Peyer's patch (tissue), 4 donors: ENCODE measurements at regions not wholly inside any gene's neighbourhood (a gene's known extent, or its start where the extent isn't known, plus 50 kb on each side); places are given as distances from the start of the nearest gene placed in this dataset.

ENCODE experiments used
- DNase-seq, 3 donors: peaks; one replicate each; pipeline ENCODE4 v3.0.0-alpha.2; 2017 to 2019
- H3K27ac ChIP-seq, 4 donors: fragments of 200-600 bp; sonication (generic); one replicate each; pipeline ENCODE4 v1.5.1; 2016 to 2019
- H3K27me3 ChIP-seq, 2 donors: fragments of 200-600 bp; sonication (generic); one replicate each; pipeline ENCODE4 v1.5.1; 2019
- H3K36me3 ChIP-seq, 3 donors: fragments of 200-600 bp; sonication (generic); one replicate each; pipeline ENCODE4 v1.5.1; 2016 to 2019
- H3K4me1 ChIP-seq, 4 donors: fragments of 200-600 bp; sonication (generic); one replicate each; pipeline ENCODE4 v1.5.1; 2016 to 2019
- H3K4me3 ChIP-seq, 4 donors: fragments of 200-600 bp; sonication (generic); 1 replicate in 3 of 4; 2 replicates in 1 of 4; pipeline ENCODE4 v1.5.1; 2016 to 2019; ENCODE audit warnings: mild to moderate bottlenecking in 1 of 4
- H3K9me3 ChIP-seq, 4 donors: fragments of 200-600 bp; sonication (generic); one replicate each; pipeline ENCODE4 v1.5.1; 2016 to 2019; ENCODE audit warnings: mild to moderate bottlenecking in 1 of 4
- CTCF ChIP-seq, 6 experiments: fragments of 450-650 bp in 4 of 6; fragments of 200-600 bp in 2 of 6; sonication (generic) in 1 of 6; IDR thresholded peaks; one replicate each; pipeline ENCODE4 v1.5.1; 2017 to 2019; ENCODE audit warnings: antibody characterized with exemption in 6 of 6, mild to moderate bottlenecking in 3 of 6, moderate library complexity in 1 of 6
- POLR2A ChIP-seq, 2 donors: fragments of 450-650 bp; IDR thresholded peaks; one replicate each; pipeline ENCODE4 v1.5.1; 2017; ENCODE audit warnings: antibody characterized with exemption in 2 of 2, mild to moderate bottlenecking in 2 of 2, moderate library complexity in 2 of 2

DNA sequence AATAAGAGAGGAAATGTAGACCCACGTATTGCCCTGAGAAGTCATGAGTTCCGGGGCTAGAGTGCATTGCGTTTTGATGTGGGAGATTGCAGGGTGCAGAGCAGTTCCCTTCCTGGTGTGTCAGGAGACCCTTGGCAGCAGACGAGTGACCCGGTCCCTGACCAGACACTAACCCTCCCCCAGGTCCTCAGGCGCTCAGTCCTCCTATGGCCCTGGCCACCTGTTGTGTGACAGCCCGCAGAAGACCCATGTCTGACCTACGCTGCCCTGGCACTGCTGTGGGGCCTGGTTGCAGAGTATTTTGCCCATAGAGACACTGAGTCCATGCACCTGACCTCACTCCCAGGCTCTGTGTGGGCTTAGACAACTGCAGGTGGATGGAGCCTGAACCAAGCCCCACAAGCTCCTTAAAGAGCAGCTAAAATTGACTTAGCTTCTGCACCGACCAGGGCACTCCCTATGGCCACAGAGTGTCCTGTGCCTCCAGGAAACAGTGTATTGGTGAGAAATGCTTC, 833.8 kb downstream of the TBC1D22A start:
- Histone ChIP-seq H3K9me3 (no peaks in the 10 kb centered on the region), H3K36me3 (no peaks in the 10 kb centered on the region), H3K4me3 (no peak overlapping the region), H3K27me3 (no peaks in the 10 kb centered on the region), H3K27ac (no peak overlapping the region), H3K4me1 (no peaks in the 10 kb centered on the region)
- no peak for DNase-seq
- no peak for TF ChIP-seq POLR2A (IDR thresholded peaks at IDR 0.05)
- no peak for TF ChIP-seq CTCF (IDR thresholded peaks at IDR 0.05)

DNA sequence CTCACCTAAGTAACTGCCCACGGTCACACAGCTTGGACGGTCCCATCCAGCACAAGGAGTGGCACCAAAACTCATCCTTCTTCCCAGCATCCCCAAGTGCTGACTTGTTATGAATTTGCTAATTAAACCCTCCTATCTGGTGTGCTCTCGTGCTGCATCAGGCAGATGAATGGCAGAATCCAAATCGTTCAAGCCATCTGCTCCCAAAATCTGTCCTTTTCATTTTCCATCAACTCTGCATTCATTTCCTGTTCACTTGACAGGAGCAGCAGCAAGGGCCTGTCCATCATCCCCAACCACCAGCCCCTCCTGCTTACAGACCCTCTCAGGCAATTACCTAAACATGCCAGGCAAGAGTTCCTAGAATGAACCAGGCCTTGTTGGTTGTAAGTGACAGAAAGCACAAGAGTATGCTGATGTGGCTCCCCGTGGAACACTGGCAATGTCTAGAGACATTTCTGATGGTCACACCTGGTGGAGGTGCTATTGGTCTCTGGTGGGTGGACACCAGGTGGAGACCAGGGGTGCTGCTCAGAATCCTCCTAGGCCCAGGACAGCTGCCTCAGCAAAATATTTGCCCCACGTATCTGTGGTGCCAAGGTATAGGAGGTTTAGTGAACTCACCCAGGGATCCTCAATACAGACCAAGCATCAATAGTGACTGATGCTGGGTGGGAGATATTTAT, 832.5 kb downstream of the TBC1D22A start:
- Histone ChIP-seq H3K9me3 (no peaks in the 10 kb centered on the region), H3K27me3 (no peaks in the 10 kb centered on the region), H3K36me3 (no peaks in the 10 kb centered on the region), H3K27ac (no peak overlapping the region), H3K4me1 (no peaks in the 10 kb centered on the region), H3K4me3 (no peak overlapping the region)
- TF ChIP-seq POLR2A (IDR thresholded peaks at IDR 0.05), result no peak
- TF ChIP-seq CTCF (IDR thresholded peaks at IDR 0.05), result no peak
- no peak for DNase-seq

- DNase-seq, result no peak
- Histone ChIP-seq H3K4me1 (no peaks in the 10 kb centered on the region), H3K4me3 (no peak overlapping the region), H3K36me3 (no peaks in the 10 kb centered on the region), H3K27ac (no peak overlapping the region), H3K9me3 (no peaks in the 10 kb centered on the region), H3K27me3 (no peaks in the 10 kb centered on the region)
- TF ChIP-seq POLR2A (IDR thresholded peaks at IDR 0.05), result no peak
- TF ChIP-seq CTCF (IDR thresholded peaks at IDR 0.05), result no peak
Observed at GRCh38 chr22:47593911-47594311, 831.5 kb downstream of the TBC1D22A start.

DNA sequence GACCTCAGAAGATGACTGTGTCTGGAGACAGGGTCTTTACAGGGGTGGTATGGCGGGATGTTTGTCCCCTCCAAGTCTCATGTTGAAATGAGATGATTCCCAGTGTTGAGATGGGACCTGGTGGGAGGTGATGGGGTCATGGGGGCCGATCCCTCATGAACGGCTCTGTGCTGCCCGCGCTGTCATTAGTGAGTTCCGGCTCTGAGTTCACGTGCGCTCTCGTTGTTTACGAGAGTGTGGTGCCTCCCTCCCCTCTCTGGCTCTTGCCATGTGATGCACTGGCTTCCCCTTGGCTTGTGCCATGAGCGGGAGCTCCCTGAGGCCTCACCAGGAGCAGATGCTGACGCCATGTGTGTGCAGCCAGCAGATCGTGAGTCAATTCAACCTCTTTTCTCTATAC, 830.8 kb downstream of the TBC1D22A start:
- H3K4me3 ChIP-seq, result no peak overlapping the region
- H3K4me1 ChIP-seq, result no peaks in the 10 kb centered on the region
- H3K27me3 ChIP-seq, result no peaks in the 10 kb centered on the region
- no peak for DNase-seq
- H3K9me3 ChIP-seq, result no peaks in the 10 kb centered on the region
- TF ChIP-seq POLR2A (IDR thresholded peaks at IDR 0.05) (no peak), CTCF (IDR thresholded peaks at IDR 0.05) (no peak)
- H3K36me3 ChIP-seq, result no peaks in the 10 kb centered on the region
- no peak overlapping the region for H3K27ac ChIP-seq

DNA sequence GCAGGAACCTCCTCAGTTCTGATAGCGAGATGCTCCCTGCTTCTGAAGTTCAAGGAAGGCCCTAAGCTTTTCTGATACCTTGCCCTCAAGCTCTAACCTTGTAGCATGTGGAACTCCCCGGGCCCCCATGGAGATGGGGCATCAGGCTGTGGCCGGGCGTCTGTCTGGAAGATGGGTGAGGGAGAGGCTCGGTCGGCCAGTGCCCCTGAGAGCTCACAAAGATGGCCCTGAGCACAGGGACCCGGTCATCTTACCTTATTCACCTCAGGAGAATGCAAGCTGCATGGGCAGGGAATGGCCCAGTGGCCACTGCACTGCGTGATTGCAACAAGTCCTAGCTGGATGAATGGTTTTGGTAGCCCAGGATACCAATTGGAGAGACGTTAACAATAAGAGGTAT, 830.3 kb downstream of the TBC1D22A start:
- no peaks in the 10 kb centered on the region for H3K27me3 ChIP-seq
- H3K4me3 ChIP-seq, result no peak overlapping the region
- no peaks in the 10 kb centered on the region for H3K9me3 ChIP-seq
- no peaks in the 10 kb centered on the region for H3K4me1 ChIP-seq
- TF ChIP-seq POLR2A (IDR thresholded peaks at IDR 0.05), result no peak
- no peak for TF ChIP-seq CTCF (IDR thresholded peaks at IDR 0.05)
- no peaks in the 10 kb centered on the region for H3K36me3 ChIP-seq
- H3K27ac ChIP-seq, result no peak overlapping the region
- DNase-seq, result no peak
